ENCODE measurements at regions not wholly inside any gene's neighbourhood (a gene's known extent, or its start where the extent isn't known, plus 50 kb on each side); places are given as distances from the start of the nearest gene placed in this dataset.

- no peaks in the 10 kb centered on the region for H3K9me3 ChIP-seq
- no peaks in the 10 kb centered on the region for H3K36me3 ChIP-seq
- TF ChIP-seq CTCF (IDR thresholded peaks at IDR 0.05; ENCODE audit: low read depth, low read length), result no peak
- H3K4me1 ChIP-seq, result no peaks in the 10 kb centered on the region
- peaks cover 12% of the 10 kb centered on the region for H3K27me3 ChIP-seq
- DNase-seq, result no peak
- no peak overlapping the region for H3K4me3 ChIP-seq (ENCODE audit: low read depth, low read length)
Measured at GRCh38 chr18:78816916-78817315, 162.7 kb upstream of the SALL3 start.

- DNase-seq, result no peak
- no peak for TF ChIP-seq CTCF (IDR thresholded peaks at IDR 0.05; ENCODE audit: low read depth, low read length)
- H3K27me3 ChIP-seq, result peaks cover 20% of the 10 kb centered on the region
- no peaks in the 10 kb centered on the region for H3K36me3 ChIP-seq
- H3K9me3 ChIP-seq, result no peaks in the 10 kb centered on the region
- H3K4me1 ChIP-seq, result no peaks in the 10 kb centered on the region
- no peak overlapping the region for H3K4me3 ChIP-seq (ENCODE audit: low read depth, low read length)
Measured at GRCh38 chr18:78818495-78818894, 161.1 kb upstream of the SALL3 start.

GRCh38 chr18:78818961-78819360, 160.7 kb upstream of the SALL3 start:
- TF ChIP-seq CTCF (IDR thresholded peaks at IDR 0.05; ENCODE audit: low read depth, low read length), result no peak
- Histone ChIP-seq H3K4me3 (ENCODE audit: low read depth, low read length) (no peak overlapping the region), H3K27me3 (peaks cover 18% of the 10 kb centered on the region), H3K36me3 (no peaks in the 10 kb centered on the region), H3K4me1 (no peaks in the 10 kb centered on the region), H3K9me3 (no peaks in the 10 kb centered on the region)
- DNase-seq, result no peak

GRCh38 chr18:78820161-78820834, 159.3 kb upstream of the SALL3 start:
- no peak for TF ChIP-seq CTCF (IDR thresholded peaks at IDR 0.05; ENCODE audit: low read depth, low read length)
- Histone ChIP-seq H3K4me1 (no peaks in the 10 kb centered on the region), H3K27me3 (peaks cover 11% of the 10 kb centered on the region), H3K36me3 (no peaks in the 10 kb centered on the region), H3K4me3 (ENCODE audit: low read depth, low read length) (no peak overlapping the region), H3K9me3 (no peaks in the 10 kb centered on the region)
- no peak for DNase-seq

GRCh38 chr18:78821396-78821795, 158.2 kb upstream of the SALL3 start:
- Histone ChIP-seq H3K4me3 (ENCODE audit: low read depth, low read length) (no peak overlapping the region), H3K9me3 (no peaks in the 10 kb centered on the region), H3K4me1 (no peaks in the 10 kb centered on the region), H3K27me3 (peaks cover 11% of the 10 kb centered on the region), H3K36me3 (no peaks in the 10 kb centered on the region)
- TF ChIP-seq CTCF (IDR thresholded peaks at IDR 0.05; ENCODE audit: low read depth, low read length), result no peak
- DNase-seq, result no peak

GRCh38 chr18:78822171-78822948, 157.3 kb upstream of the SALL3 start:
- DNase-seq, result no peak
- Histone ChIP-seq H3K9me3 (no peaks in the 10 kb centered on the region), H3K36me3 (no peaks in the 10 kb centered on the region), H3K27me3 (peaks cover 11% of the 10 kb centered on the region), H3K4me1 (no peaks in the 10 kb centered on the region), H3K4me3 (ENCODE audit: low read depth, low read length) (no peak overlapping the region)
- TF ChIP-seq CTCF (IDR thresholded peaks at IDR 0.05; ENCODE audit: low read depth, low read length), result no peak

Data from BE2C (cell line).